KMS-11 (cell line): ENCODE measurements at regions not wholly inside any gene's neighbourhood (a gene's known extent, or its start where the extent isn't known, plus 50 kb on each side); places are given as distances from the start of the nearest gene placed in this dataset.

Experiments used
- H2AFZ ChIP-seq: fragments of 200-600 bp; sonication (generic); 2 replicates; pipeline ENCODE4 v1.6.1; 2016; ENCODE audit warnings: antibody characterized with exemption, mixed run types, low read depth
- H3K27ac ChIP-seq: fragments of 200-600 bp; sonication (generic); 2 replicates; pipeline ENCODE4 v1.6.1; 2016; ENCODE audit warnings: mild to moderate bottlenecking, mixed run types
- H3K27me3 ChIP-seq: fragments of 200-600 bp; sonication (generic); 2 replicates; pipeline ENCODE4 v1.6.1; 2017; ENCODE audit warnings: mild to moderate bottlenecking, low read depth, mixed run types, moderate library complexity; ENCODE audit not compliant: insufficient read depth
- H3K36me3 ChIP-seq: fragments of 200-600 bp; sonication (generic); 2 replicates; pipeline ENCODE4 v1.6.1; 2017; ENCODE audit warnings: mild to moderate bottlenecking, mixed run types; ENCODE audit not compliant: insufficient read depth
- H3K4me1 ChIP-seq: fragments of 200-600 bp; sonication (generic); 2 replicates; pipeline ENCODE4 v1.6.1; 2016; ENCODE audit warnings: mild to moderate bottlenecking, low read depth, mixed run types; ENCODE audit not compliant: poor library complexity, severe bottlenecking
- H3K4me2 ChIP-seq: fragments of 200-600 bp; sonication (generic); 2 replicates; pipeline ENCODE4 v1.7.0; 2016; ENCODE audit warnings: mild to moderate bottlenecking, mixed run types
- H3K4me3 ChIP-seq: fragments of 200-600 bp; sonication (generic); IDR thresholded peaks from 2 replicates; pipeline ENCODE4 v1.6.1; 2017; ENCODE audit warnings: low read depth, low read length, mixed read lengths; ENCODE audit not compliant: insufficient read depth
- H3K79me2 ChIP-seq: fragments of 200-600 bp; sonication (generic); 2 replicates; pipeline ENCODE4 v1.6.1; 2016; ENCODE audit warnings: low read depth, mixed run types; ENCODE audit not compliant: insufficient read depth
- H3K9ac ChIP-seq: fragments of 200-600 bp; sonication (generic); 2 replicates; pipeline ENCODE4 v1.6.1; 2016; ENCODE audit warnings: mild to moderate bottlenecking, mixed run types
- H4K20me1 ChIP-seq: fragments of 200-600 bp; sonication (generic); 2 replicates; pipeline ENCODE4 v1.6.1; 2016; ENCODE audit warnings: mild to moderate bottlenecking, mixed run types; ENCODE audit not compliant: insufficient read depth
- TF ChIP-seq, protein P1 (sequence below): fragments of 200-600 bp; sonication (generic); conservative IDR thresholded peaks from 2 replicates; pipeline ENCODE4 v1.6.1; 2017; ENCODE audit warnings: low read depth, mild to moderate bottlenecking, antibody characterized with exemption, low read length, moderate library complexity, mixed read lengths

GRCh38 chr18:10386049-10386448 is 68.4 kb upstream of the APCDD1 start:
- peaks cover 13% of the 10 kb centered on the region for H3K4me1 ChIP-seq
- no peak overlapping the region for H3K4me2 ChIP-seq
- no peaks in the 10 kb centered on the region for H4K20me1 ChIP-seq
- no peaks in the 10 kb centered on the region for H3K79me2 ChIP-seq
- H2AFZ ChIP-seq = no peak overlapping the region
- H3K9ac ChIP-seq = no peak overlapping the region
- no peak overlapping the region for H3K27ac ChIP-seq
- H3K4me3 ChIP-seq = no peak overlapping the region
- H3K36me3 ChIP-seq = no peaks in the 10 kb centered on the region
- TF ChIP-seq, protein P1, sequence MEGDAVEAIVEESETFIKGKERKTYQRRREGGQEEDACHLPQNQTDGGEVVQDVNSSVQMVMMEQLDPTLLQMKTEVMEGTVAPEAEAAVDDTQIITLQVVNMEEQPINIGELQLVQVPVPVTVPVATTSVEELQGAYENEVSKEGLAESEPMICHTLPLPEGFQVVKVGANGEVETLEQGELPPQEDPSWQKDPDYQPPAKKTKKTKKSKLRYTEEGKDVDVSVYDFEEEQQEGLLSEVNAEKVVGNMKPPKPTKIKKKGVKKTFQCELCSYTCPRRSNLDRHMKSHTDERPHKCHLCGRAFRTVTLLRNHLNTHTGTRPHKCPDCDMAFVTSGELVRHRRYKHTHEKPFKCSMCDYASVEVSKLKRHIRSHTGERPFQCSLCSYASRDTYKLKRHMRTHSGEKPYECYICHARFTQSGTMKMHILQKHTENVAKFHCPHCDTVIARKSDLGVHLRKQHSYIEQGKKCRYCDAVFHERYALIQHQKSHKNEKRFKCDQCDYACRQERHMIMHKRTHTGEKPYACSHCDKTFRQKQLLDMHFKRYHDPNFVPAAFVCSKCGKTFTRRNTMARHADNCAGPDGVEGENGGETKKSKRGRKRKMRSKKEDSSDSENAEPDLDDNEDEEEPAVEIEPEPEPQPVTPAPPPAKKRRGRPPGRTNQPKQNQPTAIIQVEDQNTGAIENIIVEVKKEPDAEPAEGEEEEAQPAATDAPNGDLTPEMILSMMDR = no peak
- H3K27me3 ChIP-seq = no peaks in the 10 kb centered on the region

- Histone ChIP-seq H3K4me2 (no peak overlapping the region), H2AFZ (no peak overlapping the region), H4K20me1 (no peaks in the 10 kb centered on the region), H3K4me3 (no peak overlapping the region), H3K36me3 (no peaks in the 10 kb centered on the region), H3K9ac (no peak overlapping the region), H3K27ac (no peak overlapping the region), H3K79me2 (no peaks in the 10 kb centered on the region), H3K27me3 (no peaks in the 10 kb centered on the region), H3K4me1 (peaks cover 19% of the 10 kb centered on the region)
- TF ChIP-seq, protein P1 = no peak
Observed at GRCh38 chr18:10386956-10387355, 67.5 kb upstream of the APCDD1 start.

- H4K20me1 ChIP-seq = no peaks in the 10 kb centered on the region
- H3K4me1 ChIP-seq = peaks cover 19% of the 10 kb centered on the region
- H2AFZ ChIP-seq = no peak overlapping the region
- H3K36me3 ChIP-seq = no peaks in the 10 kb centered on the region
- no peak overlapping the region for H3K4me3 ChIP-seq
- no peaks in the 10 kb centered on the region for H3K27me3 ChIP-seq
- H3K9ac ChIP-seq = no peak overlapping the region
- H3K27ac ChIP-seq = no peak overlapping the region
- H3K4me2 ChIP-seq = no peak overlapping the region
- TF ChIP-seq, protein P1 = no peak
- H3K79me2 ChIP-seq = no peaks in the 10 kb centered on the region
Observed at GRCh38 chr18:10387399-10387798, 67.0 kb upstream of the APCDD1 start.

GRCh38 chr18:10388373-10388772 is 66.1 kb upstream of the APCDD1 start:
- no peak overlapping the region for H3K27ac ChIP-seq
- H3K79me2 ChIP-seq = no peaks in the 10 kb centered on the region
- H2AFZ ChIP-seq = no peak overlapping the region
- H3K36me3 ChIP-seq = no peaks in the 10 kb centered on the region
- H4K20me1 ChIP-seq = no peaks in the 10 kb centered on the region
- TF ChIP-seq, protein P1 = no peak
- H3K9ac ChIP-seq = no peak overlapping the region
- H3K4me1 ChIP-seq = peaks cover 28% of the 10 kb centered on the region
- H3K4me2 ChIP-seq = no peak overlapping the region
- H3K27me3 ChIP-seq = no peaks in the 10 kb centered on the region
- H3K4me3 ChIP-seq = no peak overlapping the region
